ENCODE measurements at regions not wholly inside any gene's neighbourhood (a gene's known extent, or its start where the extent isn't known, plus 50 kb on each side); places are given as distances from the start of the nearest gene placed in this dataset.
"Not testable (repeated sequence)": the region's sequence is repeated elsewhere in the genome, so short reads cannot be mapped to it uniquely, and the experiment has no call there.

- no peak for DNase-seq (ENCODE audit: low read depth)
Observed at GRCh38 chr12:3367750-3368444, 123.1 kb upstream of the PRMT8 start.

GRCh38 chr12:3371018-3371417, 120.0 kb upstream of the PRMT8 start:
- no peak for DNase-seq (ENCODE audit: low read depth)

- no peak for DNase-seq (ENCODE audit: low read depth)
Observed at GRCh38 chr12:3375326-3375725, 115.7 kb upstream of the PRMT8 start.

GRCh38 chr12:3376779-3377455, 114.1 kb upstream of the PRMT8 start:
- DNase-seq (ENCODE audit: low read depth), result no peak

GRCh38 chr12:3378655-3379054, 112.3 kb upstream of the PRMT8 start:
- DNase-seq (ENCODE audit: low read depth), result no peak

- no peak for DNase-seq (ENCODE audit: low read depth)
Observed at GRCh38 chr12:3379079-3379478, 111.9 kb upstream of the PRMT8 start.

- no peak for DNase-seq (ENCODE audit: low read depth)
Observed at GRCh38 chr12:3380200-3381043, 110.6 kb upstream of the PRMT8 start.

GRCh38 chr12:3381059-3382047, 109.7 kb upstream of the PRMT8 start:
- no peak for DNase-seq (ENCODE audit: low read depth)

- no peak for DNase-seq (ENCODE audit: low read depth)
Observed at GRCh38 chr12:3389986-3390385, 101.0 kb upstream of the PRMT8 start.

GRCh38 chr12:3397596-3397995, 93.4 kb upstream of the PRMT8 start:
- not testable (repeated sequence) for DNase-seq (ENCODE audit: low read depth)

GRCh38 chr12:3398196-3398789, 92.7 kb upstream of the PRMT8 start:
- DNase-seq (ENCODE audit: low read depth), result peak; percentile 74

GRCh38 chr12:3405821-3406220, 85.2 kb upstream of the PRMT8 start:
- DNase-seq (ENCODE audit: low read depth), result no peak

- no peak for DNase-seq (ENCODE audit: low read depth)
Observed at GRCh38 chr12:3407723-3408122, 83.3 kb upstream of the PRMT8 start.

GRCh38 chr12:3409662-3410061, 81.3 kb upstream of the PRMT8 start:
- DNase-seq (ENCODE audit: low read depth), result no peak

- no peak for DNase-seq (ENCODE audit: low read depth)
Observed at GRCh38 chr12:3416159-3416558, 74.8 kb upstream of the PRMT8 start.

GRCh38 chr12:3416670-3417069, 74.3 kb upstream of the PRMT8 start:
- DNase-seq (ENCODE audit: low read depth), result no peak

GRCh38 chr12:3417113-3417512, 73.9 kb upstream of the PRMT8 start:
- DNase-seq (ENCODE audit: low read depth), result no peak

- DNase-seq (ENCODE audit: low read depth), result no peak
Observed at GRCh38 chr12:3417937-3418462, 73.0 kb upstream of the PRMT8 start.

- DNase-seq (ENCODE audit: low read depth), result no peak
Observed at GRCh38 chr12:3418609-3419390, 72.2 kb upstream of the PRMT8 start.

- DNase-seq (ENCODE audit: low read depth), result no peak
Observed at GRCh38 chr12:3419558-3419957, 71.4 kb upstream of the PRMT8 start.

All from renal cortical epithelial cell (primary cell).